SK-N-SH (cell line): ENCODE measurements at regions not wholly inside any gene's neighbourhood (a gene's known extent, or its start where the extent isn't known, plus 50 kb on each side); places are given as distances from the start of the nearest gene placed in this dataset.

Experiments
- SIN3A ChIP-seq: IDR thresholded peaks from 2 replicates; pipeline ENCODE4 v1.6.1; 2012; ENCODE audit warnings: low read depth, mild to moderate bottlenecking, low read length, moderate library complexity, borderline replicate concordance
- YY1 ChIP-seq: IDR thresholded peaks from 2 replicates; pipeline ENCODE4 v1.4.0; 2012; ENCODE audit warnings: low read depth, mild to moderate bottlenecking
- TF ChIP-seq, protein P1 (sequence below): IDR thresholded peaks from 2 replicates; pipeline ENCODE4 v1.4.0; 2012; ENCODE audit warnings: low read depth
- TF ChIP-seq, protein P2 (sequence below): fragments of 200-600 bp; sonication (generic); IDR thresholded peaks from 2 replicates; pipeline ENCODE4 v1.6.1; 2017; ENCODE audit warnings: antibody characterized with exemption, mild to moderate bottlenecking, moderate library complexity

DNA sequence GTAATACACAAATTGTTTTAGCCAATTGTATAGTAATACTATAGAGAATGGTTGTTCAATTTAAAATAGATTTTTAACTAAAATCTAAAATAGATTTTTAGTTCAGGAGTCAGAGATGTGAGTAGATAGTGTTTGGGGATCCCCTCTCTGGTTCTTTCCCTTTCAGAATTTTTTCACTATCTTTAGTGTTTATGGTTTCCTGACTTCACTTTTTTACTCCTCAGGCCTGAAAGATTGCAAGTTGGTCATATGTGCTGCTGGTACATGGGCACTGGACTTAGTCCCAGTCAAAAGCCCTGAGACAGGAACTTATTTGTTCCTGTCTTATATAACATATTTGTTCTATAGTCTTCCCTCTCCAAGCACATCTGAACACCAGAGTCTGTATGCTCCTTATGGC lies 96.8 kb upstream of the ATP1B1 start:
- TF ChIP-seq YY1: no peak
- TF ChIP-seq, protein P1, sequence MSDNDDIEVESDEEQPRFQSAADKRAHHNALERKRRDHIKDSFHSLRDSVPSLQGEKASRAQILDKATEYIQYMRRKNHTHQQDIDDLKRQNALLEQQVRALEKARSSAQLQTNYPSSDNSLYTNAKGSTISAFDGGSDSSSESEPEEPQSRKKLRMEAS: no peak
- no peak for TF ChIP-seq SIN3A
- TF ChIP-seq, protein P2, sequence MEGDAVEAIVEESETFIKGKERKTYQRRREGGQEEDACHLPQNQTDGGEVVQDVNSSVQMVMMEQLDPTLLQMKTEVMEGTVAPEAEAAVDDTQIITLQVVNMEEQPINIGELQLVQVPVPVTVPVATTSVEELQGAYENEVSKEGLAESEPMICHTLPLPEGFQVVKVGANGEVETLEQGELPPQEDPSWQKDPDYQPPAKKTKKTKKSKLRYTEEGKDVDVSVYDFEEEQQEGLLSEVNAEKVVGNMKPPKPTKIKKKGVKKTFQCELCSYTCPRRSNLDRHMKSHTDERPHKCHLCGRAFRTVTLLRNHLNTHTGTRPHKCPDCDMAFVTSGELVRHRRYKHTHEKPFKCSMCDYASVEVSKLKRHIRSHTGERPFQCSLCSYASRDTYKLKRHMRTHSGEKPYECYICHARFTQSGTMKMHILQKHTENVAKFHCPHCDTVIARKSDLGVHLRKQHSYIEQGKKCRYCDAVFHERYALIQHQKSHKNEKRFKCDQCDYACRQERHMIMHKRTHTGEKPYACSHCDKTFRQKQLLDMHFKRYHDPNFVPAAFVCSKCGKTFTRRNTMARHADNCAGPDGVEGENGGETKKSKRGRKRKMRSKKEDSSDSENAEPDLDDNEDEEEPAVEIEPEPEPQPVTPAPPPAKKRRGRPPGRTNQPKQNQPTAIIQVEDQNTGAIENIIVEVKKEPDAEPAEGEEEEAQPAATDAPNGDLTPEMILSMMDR: no peak
